ENCODE measurements at regions not wholly inside any gene's neighbourhood (a gene's known extent, or its start where the extent isn't known, plus 50 kb on each side); places are given as distances from the start of the nearest gene placed in this dataset.

DNA sequence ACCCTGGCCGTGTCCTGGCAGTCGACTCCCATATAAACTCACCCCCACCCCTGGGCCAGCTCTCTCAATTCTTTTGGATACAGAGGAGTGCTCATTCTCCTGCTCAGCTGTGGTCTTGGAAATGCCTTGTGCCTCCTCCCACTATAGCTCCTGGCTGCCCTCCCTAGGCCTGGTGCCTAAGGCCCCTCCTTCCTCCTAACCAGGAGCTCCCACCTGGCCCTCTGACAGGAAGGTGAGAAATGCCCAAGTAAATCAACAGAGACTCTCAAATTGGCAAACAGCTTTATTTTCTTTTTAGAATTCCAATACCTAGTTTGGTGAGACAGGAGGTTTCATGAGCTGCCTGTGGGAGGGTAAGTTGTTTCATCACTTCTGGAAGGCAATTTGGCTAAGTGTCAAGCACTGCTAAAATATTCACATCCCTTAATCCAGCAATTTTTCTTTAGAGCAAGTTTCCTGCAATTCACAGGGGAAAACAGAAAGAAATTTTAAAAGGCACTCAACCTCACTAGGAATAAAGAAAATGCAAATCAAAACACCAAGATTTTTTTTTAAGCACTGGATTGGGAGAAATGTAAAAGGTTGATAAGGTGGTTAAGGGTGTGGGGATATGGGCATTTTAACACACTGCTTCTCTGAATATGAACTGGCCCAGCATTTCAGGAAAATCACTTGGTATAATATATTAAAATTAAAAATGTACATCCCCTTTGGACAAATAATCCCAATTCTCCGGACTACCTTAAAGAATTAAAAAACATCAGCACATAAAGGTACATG lies 209.7 kb upstream of the ARHGAP20 start:
- no peak for DNase-seq

DNA sequence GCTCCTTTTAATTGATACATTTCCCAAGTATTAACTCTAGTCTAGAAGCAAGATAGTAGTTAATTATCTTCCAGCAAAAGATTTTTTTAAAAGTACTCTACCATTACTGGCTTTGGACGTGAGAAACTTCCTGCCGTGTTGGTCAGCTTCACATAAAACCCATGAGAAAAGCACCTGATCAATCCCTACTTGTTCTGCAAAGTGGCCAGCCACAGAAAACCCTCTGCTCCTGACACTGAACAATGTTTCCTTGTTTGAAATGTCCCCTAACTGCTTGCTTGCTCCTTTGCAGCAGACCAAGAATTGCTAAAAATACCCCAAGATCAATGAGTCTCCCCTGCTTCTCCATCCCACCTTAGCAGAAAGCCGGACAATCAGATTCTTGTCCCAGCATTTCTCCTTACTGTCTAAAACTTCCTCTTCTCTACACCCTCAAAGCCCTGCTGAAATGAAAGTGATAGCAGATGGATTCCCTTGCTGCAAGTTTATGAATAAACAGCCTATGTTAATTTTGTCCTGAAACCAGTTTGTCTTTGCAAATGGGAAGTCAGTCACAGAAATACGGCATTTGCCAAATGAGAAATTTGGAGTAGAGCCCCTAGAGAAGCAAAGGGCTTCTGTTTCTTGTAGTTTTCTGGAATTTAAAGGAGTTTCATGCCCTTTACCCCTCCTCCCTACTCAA lies 207.1 kb upstream of the ARHGAP20 start:
- DNase-seq, result no peak

DNA sequence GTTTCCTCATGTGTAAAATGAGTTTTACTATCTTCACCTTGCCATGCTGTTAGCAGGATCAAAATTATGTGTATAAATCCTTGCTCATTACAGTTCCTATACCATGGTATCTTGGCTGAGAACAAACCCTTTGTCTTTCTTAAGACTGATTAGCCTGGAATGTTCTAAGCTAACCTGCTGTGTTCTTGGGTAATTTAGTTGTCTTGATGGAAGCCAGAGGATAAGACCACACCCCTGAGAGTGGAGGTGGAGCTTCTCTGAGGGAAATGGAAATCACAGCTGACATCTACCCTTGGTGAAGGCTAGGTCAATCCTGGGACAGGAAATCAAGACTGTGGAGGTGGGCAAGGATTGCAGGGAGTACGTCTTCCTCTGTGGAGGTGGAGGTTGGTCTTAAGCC lies 206.1 kb upstream of the ARHGAP20 start:
- DNase-seq, result no peak

DNA sequence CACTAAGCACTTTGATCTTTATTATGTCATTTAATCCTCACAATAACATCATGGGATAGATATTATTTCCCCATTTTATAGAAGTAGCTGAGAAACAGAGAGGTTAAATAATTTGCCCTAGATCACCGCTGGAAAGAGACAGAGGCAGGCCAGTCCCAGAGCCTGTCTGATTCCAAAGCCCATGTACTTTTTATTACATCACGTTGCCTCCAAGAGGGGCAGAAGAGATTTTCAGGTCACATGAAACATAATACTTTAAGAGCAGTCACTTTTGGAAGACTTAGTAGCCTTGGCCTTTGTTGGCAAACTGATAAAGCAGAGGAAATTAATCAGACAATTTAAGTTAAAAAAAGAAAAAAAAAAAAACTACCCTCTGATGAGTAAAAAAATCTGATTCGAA lies 200.2 kb upstream of the ARHGAP20 start:
- no peak for DNase-seq

DNA sequence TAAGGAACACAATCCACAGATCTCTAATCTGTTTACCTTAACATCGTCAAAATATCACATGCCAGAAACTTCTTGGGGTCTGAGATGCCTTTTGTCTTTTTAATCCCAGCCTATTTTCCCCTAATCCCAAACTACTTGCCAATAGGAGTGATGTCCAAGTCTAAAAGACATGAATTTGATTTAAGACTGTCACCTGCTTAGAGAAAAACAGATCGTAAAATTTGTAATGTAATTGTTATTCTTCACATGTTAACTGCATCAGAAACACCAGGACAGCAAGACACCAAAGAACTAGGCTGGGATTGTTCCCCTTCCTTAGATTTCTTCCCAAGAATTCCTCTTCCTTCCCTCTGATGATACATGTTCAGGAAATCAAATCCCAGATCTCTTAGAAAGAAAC lies 198.1 kb upstream of the ARHGAP20 start:
- DNase-seq, result no peak

DNA sequence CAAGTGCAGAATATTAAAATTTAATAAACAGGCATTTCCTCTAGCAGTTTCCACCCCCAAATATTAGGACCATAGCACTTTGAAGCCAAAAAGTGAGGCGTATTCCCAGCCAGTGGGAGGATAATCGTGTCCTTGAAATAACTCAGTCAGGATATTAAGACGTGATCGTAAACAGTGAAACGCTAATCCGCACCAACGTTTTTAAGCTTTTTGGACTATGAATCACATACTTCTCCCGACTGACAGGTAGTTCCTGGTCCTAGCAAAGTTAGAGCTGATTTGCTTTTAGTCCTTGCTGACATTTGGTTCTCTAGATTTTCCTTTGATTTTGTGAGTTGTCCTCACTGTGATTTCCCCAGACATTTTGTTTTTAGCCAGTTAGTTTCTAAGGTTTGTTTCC lies 197.1 kb upstream of the ARHGAP20 start:
- no peak for DNase-seq

DNA sequence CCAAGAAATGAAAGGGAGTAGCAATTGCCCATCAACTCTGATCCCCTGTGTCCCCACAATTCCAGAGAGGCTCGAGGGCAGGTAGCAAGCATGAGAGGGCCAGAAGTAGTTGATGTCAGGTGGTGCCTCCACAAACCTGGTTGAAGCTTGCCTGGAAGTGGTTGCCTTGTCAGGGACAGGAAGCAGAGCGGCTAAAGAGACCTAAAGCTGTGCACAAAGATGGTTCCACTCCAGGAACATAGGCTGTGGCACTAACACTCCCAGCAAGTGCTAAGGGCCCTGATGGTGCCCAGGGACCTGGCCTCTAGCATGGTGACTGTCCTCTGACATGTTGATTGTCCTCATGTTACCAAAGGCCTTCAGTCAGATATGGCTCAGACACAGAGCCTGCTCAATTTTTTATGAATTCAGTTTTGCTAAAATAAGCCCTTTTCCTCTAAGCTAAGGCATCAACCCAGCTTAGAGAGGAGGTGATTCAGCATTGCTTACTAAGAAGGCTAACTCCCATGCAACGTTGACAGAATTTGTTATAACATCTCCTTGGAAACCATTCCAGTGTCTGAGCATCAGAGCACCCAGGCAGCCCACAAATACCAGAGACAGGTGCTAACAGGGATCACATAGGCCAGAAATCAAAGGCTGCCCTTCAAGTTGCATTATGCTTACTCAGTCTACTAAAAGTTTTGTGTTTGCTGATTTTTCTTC lies 196.3 kb upstream of the ARHGAP20 start:
- DNase-seq, result no peak

DNA sequence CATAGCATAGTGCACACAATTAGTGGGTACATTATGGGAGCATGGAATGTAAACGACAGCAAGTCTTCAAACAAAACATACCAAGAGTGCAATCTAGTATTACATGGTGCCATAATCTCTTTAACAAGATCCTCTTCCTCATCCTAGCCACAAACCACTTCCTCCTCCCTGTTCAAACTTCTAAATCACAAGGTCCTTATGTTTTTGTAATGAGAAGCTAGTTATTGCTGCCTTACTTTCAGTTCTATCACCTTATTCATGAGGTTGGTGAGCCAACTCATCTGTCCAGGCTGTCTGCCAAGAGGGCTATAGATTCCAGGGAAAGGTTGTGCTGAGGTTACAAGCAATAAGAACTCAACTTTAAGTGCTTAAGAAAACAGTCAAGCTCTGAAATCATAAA lies 195.4 kb upstream of the ARHGAP20 start:
- no peak for DNase-seq

DNA sequence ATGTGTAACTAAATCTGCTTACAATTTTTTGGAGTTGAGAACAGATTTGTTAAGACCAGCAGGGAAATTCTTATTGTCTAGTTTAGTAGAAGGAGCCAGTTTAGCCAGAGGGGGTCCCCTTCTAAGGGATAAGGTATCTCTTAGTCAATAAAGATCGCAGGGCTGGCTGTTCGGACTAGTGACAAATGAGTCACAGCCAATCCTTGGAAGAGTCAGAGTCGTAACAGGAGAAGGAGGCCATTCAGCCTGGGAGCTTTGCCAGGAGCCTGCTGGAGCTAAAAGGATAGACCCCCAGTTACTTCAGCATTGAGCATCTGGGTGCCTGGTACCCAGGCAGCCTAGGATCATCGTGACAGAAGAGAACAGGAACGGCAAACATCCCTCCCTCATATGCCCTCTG lies 191.6 kb upstream of the ARHGAP20 start:
- no peak for DNase-seq

DNA sequence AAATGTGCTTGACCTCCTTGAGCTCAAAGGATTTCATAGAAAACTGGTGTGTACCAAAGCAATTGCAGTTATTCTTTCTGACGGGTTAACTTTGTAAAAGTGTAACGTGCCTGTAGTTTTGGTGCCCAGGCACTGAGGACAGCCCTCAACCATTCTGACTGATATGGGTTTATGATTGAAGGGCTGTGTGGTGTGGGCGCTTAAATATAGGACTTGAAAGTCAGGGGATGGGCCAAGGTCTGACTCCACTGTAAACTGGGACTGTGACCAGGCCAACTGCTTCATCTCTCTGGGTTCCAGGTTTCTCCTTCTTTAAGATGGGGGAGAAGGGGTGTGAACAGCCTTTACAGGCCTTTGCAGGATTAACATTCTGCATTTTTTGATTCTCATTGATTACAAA lies 191.1 kb upstream of the ARHGAP20 start:
- no peak for DNase-seq

DNA sequence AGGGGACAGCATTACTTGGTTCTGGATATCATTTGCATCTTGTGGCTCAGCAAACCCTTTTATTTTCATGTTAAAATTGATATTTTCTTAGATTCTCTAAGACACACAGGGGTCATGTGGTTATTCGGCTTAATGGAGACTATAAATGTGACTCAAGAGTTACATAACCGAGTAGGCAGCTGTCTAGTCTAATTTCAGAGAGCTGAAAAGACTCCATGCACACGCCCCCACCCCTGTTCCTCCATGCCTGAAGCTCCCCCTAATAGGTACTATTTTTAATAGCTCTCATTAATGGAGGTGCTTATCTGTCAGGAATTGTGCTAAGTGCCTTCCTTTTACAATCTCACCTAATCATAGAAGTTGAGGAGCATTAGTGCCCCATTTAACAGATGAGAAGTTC lies 189.2 kb upstream of the ARHGAP20 start:
- DNase-seq, result no peak

DNA sequence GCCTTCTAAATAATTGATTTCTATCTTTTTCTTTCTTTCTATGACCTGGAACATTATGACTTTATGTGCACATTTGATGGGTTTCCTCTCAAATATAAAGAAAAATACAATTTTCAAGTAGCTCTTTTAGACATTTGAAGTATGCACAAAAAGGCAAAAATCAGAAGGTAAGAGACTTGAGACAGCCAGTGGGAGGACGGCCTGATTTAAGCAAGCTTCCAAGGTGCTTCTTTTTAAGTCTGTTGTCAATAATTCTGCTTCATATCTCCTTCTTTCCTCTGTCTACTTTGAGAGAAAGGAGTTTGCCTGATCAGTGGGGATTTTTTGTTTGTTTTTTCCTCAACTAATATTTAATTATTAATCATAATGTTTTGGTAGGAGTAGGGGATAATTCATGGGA lies 188.2 kb upstream of the ARHGAP20 start:
- DNase-seq, result no peak

DNA sequence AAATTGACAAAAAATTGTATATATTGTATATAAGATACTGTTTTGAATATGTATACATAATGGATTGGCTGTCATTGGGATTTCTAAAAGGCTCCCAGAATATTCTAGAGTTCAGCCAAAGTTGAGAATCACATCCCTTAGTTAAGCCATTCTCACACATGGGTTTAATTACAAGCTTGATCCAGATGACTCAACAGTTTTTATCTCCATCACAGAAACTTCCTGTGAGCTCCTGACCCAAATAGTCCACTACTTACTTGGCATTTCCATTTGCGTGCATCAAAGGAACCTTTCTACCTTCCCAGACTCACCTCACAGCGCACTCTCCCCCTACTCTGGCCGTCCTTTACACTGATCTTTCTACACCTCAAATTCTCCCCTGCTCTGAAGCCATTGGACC lies 184.8 kb upstream of the ARHGAP20 start:
- DNase-seq, result no peak

DNA sequence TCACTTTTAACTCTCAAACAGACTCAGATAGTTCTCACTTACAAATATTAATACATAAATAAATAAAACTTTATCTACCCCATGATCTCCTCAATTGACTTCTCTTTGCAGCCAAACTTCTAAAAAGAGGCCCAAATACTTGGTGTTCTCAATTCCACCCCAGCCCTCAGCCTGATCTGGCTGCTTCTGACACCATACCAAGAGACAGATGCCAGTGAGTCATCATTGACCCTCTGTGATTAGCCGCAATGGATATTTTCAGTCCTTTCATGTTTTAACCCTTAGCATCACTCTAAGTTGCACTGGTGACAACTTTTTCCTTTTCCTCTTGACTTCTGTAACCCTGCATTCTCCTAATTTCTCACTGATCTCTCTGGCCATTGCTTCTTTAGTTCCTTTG lies 184.1 kb upstream of the ARHGAP20 start:
- no peak for DNase-seq

DNA sequence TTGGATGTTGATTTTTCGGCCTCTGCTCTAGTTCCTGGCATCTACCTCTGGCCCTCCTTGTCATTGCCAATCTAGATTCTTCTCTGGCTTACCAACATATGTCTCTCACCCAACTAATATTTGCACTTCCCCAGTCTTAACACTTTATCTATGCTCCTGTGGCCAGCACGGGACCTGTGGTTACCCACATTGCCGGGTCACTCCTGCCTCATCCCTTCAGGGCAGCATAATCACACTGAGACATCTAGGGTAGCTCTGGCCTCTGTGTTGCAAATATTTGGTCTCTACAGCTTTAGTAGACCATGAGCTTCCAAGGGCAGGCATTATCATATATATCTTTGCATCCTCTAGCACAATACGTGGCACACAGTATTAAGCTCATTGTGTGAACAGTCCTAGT lies 182.0 kb upstream of the ARHGAP20 start:
- DNase-seq, result no peak

DNA sequence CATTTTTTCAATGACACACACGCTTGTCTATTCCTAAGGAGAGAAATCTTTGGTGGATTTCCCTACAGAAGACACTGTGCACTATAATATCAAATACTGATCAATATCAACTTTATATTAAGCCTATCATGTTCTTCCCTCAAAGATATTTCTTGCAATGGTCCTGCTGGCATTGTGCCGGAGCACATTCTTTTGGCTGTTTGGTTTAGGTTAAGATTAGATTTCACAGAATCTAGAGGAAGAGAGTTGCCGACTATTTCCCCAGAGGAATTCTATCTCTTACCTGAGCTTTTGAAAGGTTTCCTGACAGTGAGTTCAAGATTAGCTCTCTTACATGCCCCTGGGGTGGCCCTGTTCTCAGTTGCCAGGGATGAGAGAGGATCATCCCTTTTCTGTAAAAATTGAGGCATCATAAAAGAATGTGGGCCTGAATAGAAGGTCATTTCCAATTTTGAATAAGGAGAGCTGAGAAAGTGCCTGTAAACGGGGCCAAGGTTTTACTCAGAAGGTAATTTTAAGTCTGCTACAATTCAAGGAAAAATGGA lies 180.6 kb upstream of the ARHGAP20 start:
- DNase-seq, result no peak

DNA sequence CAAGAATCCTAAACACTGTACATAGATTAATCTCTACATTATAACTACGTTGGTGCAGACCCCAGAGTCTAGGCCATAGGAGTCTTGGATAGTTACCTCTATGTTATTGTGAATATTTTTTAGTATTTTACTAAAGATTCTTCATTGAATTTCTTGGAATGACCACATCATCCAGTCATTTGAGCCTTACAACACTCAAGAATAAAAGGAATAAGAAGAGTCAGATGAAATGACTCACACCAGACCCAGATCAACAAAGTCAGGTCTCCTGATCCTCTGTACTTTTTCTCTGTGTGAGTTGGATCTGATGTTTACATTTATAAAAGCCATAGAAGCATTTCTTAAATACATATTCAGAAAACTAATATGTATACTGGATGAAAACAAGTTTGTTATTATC lies 179.2 kb upstream of the ARHGAP20 start:
- DNase-seq, result no peak

DNA sequence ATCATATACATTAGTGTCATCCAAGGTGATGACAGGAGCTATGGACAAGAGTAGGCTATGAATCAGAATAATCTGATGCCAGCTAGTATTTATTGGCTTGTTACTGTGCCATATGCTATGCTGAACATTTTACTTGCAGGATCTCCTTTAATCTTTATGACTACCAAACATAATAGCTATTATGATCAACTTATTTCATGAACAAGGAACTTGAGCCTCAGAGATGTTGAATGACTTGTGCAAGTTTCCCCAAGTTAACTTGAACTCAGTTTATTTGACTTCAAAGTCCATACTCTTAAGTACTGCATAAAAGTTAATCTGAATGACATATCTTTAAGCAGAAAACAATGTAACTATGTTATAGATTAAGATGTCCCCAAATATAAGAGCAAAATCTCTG lies 178.8 kb upstream of the ARHGAP20 start:
- DNase-seq, result no peak

DNA sequence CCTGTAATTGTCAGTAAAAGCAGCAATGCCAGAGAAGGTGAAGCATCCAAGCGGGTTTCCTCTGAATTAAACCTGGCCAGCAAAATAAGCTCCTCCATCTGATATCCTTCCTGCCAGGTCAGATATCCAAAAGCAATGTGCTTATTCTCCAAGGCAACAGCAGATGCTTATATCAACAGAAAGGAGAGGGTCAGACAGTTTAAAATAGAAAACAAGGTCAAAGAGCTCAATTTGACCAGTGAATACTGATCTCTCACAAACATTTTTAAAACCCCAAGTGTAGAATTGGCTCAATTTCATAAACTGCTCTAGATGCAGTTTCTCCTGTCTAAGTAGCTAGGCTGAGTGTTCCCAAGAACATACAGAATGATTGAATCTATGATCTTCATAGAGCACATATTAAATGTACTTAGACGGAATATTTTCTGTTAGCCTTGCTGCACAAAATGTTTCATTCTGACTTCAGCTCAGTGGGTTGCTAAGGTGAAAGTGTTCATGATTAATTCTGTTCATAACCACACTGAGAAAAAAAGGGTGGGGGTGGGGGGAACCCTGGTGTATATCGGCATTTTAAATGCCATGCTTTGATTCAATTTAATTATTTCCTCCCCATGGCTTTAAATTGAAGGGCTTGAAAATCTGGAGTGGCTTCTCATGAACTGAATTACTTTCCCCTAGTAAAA lies 174.2 kb upstream of the ARHGAP20 start:
- no peak for DNase-seq

DNA sequence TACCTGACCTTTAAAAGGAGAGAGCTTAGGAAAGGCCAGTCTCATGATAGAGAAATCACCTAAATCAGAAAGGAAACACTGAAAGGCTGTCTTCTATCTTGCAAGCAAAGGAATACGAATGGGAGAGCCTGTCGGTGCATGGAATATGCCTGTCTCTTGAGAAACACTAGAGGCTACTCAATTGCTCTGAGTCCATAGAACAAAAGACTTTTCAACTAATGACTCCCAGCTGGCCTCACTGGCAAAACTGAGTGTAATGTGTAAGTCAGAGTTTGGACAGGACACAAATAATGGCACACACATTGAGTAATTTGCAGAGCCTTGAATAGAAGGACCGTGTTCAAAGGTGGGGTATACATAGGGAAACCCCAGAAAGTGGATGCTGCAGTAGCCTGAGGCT lies 171.0 kb upstream of the ARHGAP20 start:
- DNase-seq, result no peak

DNA sequence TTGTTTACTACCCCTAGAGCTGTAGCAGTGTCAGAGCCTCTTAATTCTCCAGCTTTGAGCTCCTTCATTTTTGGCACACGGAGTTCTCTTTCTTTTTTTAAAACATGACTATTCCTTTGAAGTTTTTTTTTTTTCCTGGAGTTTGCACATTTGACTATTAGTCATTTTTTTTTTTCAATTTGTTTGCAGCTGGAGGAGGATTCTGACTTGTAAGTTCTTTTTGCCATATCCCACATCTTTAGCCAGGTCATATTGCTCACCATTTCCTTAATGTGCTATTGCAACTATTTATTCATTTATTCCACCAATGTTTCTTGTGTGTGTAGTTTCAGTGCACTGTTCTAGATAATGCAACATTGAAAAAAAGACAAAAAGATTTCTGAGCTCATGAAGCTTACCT lies 166.3 kb upstream of the ARHGAP20 start:
- no peak for DNase-seq

DNA sequence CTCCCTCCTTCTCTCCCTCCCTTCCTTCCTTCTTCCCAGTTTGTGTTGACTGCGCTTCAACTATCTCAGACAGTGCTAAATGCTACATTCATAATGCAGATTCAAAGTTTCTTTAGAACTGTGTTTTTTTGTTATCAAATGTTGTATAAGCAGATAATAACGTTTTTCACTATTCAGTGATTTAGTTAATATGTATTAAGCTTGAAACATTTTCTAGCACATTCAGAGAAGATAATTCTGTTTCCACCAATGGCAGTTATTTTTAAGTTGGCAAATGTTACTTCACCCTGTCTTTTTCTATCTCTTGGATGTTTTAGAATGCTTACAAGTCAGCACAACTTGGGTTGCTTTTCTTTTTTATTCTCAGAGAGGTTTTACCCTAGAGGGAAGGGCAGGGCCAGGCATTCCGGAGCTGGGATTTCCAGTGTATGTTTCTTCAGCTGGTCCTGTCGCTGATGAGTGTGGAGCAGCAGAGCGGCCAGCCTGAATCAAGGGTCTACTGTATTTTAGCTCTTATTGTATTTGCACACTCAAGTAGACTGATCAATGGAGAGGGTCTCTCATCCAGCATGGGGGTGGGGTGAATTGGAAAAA lies 162.3 kb upstream of the ARHGAP20 start:
- DNase-seq, result no peak
